KG1 (cell line): ENCODE measurements at regions not wholly inside any gene's neighbourhood (a gene's known extent, or its start where the extent isn't known, plus 50 kb on each side); places are given as distances from the start of the nearest gene placed in this dataset.
"Not testable (repeated sequence)": the region's sequence is repeated elsewhere in the genome, so short reads cannot be mapped to it uniquely, and the experiment has no call there.

Experiments
- DNase-seq: peaks from one replicate; lab custom pipeline; 2025; lab: John Stamatoyannopoulos, UW

- no peak for DNase-seq
These were observed 313.2 kb upstream of the B3GAT1 start for GRCh38 chr11:134725211-134725610.

DNA sequence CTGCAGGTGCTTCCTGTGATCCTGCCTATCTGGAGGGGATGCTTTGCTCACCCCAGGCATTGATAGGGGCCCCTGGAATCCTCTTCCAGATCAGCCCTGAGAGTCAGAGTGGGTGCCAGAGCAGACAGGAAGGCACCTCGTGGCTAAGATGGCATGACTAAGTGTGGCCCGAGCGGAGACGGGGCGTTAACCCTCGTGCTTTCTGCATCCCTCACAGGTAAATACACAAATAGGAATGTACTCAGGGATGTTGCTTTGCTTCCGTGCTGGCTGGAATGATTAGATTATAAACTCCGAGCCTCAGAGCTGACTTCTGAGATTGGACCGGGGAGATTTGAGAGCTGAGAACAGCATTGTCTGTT, 312.7 kb upstream of the B3GAT1 start:
- DNase-seq = no peak

DNA sequence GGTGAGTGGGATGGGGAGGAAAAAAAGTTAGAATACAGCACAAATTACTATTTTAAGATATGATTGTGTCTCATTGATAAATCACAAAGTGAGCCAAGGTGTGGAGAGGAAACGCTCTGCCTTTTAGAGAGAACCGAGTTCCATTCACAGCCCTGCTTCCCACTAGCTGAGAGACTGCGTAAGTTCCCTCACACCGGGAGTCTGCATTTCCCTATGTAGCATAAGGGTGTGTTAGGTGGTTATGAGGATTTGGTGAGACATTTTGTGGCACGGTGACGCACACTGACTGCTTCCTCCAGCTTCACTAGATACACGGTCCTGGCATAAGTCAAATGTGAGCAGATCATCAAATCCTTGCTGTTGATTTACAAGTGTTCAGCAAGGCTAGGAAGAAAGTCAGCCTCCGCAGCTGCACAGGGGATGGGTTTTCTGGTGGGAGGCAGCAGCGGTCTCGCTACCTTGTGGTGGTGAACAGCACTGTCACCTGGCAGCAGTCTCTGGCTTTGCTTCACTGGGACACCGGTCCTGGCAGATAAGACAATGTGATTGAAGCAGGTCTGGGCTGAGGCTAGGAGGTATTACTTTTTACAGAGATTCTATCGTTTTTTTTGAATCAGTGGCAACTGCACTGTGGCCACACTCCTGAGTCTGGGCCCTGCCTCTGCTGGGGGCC, 312.2 kb upstream of the B3GAT1 start:
- DNase-seq = no peak

- not testable (repeated sequence) for DNase-seq
These were observed 308.6 kb upstream of the B3GAT1 start for GRCh38 chr11:134720691-134721070.

DNA sequence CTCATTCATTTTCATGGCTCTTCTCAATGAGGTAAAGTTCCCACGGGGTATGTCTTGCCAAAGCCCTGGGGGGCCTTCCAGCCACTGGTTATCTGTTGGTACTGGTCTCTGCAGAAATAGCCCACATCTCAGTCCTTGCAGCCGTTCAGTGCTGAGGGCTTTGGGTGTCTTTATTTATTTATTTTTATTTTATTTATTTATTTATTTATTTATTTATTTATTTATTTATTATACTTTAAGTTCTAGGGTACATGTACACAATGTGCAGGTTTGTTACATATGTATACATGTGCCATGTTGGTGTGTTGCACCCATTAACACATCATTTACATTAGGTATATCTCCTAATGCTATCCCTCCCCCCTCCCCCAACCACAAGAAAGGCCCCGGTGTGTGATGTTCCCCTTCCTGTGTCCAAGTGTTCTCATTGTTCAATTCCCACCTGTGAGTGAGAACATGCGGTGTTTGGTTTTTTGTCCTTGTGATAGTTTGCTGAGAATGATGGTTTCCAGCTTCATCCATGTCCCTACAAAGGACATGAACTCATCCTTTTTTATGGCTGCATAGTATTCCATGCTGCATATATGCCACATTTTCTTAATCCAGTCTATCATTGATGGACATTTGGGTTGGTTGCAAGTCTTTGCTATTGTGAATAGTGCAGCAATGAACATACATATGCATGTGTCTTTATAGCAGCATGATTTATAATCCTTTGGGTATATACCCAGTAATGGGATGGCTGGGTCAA, 308.1 kb upstream of the B3GAT1 start:
- not testable (repeated sequence) for DNase-seq

DNA sequence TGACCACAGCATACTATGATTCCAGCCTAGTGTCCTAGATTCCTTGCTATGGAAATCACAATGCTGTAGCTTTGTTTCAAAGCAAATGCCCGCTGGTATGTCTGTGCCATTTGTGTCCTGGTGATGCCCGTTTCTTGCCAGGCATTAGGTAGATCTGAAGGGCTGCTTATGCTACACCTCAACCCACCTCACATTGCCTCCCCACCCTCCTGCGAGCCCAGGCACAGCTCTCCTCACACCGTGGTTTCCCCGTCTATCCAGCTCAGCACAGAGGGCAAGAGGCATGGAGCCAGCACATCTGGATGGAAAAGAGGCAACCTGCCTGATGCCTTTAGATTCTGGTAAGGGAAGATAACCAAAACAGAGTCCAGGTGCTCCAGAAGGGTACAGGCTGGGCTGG, 307.4 kb upstream of the B3GAT1 start:
- no peak for DNase-seq

DNA sequence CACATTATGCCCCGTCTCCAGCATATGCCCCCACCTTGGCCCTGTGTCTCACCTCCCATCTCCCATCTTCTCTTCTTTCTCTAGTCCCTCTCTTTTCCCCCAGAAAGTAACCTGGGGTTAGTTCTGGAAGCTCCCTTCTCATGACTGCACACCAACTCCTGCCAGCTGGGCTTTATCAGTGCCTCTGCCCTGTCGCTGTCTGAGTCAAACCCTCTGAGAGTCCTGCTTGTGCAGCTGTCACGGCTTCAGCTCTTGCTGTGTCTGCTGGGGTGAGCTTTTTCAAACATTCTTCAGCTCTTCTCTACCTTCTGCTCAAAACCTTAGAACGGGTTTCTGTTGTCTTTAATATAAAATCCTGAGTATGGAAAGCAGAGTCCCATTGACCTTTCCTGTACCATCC, 304.5 kb upstream of the B3GAT1 start:
- no peak for DNase-seq

GRCh38 chr11:134714021-134714656, 302.1 kb upstream of the B3GAT1 start:
- DNase-seq = no peak

DNA sequence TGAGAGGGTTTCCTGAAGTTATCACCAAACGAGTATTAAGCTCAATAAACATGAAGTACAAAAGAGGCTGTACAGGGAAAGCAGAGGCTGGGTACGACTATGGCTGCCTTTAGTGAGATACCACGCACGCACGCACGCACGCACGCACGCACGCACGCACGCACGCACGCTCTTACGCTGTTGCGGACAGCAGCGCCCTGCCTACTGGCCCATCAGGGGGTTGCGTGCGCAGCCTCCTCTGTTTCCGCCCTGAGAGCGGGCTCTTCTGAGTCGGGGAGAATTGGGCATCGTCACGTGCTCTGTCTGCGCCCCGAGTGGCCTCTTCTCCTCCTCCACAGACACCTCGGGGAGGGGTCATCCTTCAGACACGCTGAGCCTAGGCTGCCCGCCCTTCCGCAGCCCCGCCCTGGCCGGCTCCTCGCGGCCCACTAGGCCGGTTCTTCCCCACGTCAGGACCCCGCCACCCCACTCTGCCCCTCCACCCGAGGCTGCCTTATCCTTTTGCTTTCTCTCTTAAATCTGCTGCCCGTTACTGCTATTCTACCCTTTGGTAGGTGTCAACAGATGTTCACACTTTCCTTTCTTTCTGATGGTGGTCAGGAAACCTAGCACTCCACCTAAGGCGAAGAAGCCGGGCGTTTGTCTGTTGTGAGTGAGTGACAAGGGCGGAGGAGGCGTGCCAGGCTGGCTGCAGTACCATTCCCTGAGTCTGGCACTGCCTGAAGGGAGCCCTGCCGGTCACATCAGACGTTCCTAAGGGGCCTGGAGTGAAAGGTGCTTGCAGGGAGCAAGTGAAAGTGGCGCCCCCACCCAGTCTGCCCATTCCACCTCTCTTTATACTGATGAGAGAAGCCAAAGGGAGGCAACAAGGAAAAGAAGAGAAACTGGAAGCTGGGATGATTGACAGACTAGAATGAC, 300.4 kb upstream of the B3GAT1 start:
- no peak for DNase-seq

DNA sequence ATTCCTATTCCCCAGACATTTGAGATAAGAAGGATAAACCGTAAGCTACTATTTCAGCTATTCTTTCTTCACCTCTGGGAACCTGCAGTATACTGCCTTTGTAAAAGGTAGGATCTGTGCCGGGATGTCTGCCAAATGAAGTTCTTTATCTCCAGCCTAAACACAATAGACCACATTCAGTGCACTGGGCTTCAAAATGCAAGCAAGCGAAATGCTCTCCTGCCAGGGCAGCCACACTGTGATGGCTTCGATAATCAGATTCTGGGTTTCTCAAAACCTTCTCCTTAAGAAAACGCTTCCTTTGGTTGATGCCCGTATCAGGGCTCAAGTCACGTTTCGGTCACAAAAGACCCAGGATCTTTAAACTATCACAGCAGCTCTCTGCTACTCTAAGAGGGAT, 299.5 kb upstream of the B3GAT1 start:
- DNase-seq = no peak

DNA sequence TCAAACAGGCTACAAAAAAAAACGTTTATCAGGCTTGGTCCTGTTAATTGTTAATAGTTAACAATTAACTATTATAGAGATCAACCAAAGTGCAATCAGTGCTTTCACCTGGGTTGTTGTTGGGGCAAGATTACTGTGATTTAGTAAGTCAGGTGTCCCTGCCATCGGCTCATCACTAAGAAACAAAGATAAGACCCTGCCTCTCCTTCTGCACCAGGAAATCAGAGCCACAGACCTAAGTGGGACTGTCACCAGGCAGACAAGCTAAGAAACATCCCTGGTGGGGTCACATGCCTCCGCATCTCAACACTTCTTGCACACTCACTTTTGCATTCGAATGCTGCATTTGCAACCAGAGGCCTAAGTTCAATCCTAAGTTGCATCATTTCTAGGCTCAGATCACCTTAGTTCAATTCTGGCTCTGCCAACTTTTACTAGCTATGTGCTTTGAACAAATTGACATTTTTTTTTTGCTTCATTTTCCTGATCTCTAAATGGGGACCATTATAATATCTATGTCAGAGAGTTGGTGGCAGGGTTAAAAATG, 298.9 kb upstream of the B3GAT1 start:
- DNase-seq = no peak

DNA sequence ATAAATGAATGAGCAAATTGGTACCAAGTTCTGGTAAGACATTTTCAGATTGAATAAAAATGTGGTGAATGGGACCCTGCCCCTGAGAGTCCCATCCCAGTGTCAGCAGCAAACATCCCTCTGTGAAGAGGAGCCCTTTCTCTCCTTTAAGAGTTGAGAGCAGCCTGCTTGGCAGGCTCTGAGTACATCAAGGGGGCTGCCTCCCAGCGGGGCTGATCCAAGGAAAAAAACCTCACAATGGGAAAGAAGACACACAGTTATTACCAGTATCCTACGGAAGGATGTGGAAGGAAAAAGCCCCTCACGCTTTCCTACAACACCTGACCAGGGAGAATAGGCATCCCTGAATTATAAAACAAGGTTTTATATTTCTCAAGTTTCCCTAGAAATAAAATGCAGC, 293.8 kb upstream of the B3GAT1 start:
- DNase-seq = no peak

DNA sequence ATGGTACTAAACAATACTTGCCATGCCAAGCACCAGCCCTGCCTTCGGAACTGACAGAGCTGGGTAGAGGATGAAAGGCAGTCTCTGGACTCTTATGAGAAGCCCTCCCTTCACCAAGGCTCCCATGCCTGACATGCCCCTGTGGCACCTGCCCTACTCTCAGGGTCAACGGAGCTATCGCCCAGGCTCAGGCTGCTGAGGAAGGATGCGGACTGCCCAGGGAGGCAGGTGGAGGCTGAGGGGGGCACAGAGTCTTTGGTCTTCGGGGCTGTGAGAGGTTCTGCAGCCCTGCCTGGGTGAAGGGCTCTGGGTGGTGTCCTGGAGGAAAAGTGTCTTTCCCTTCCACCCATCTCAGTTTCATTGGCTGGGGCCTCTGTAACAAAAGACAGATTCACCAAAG, 290.8 kb upstream of the B3GAT1 start:
- DNase-seq = no peak

GRCh38 chr11:134701564-134702165, 289.6 kb upstream of the B3GAT1 start:
- no peak for DNase-seq

DNA sequence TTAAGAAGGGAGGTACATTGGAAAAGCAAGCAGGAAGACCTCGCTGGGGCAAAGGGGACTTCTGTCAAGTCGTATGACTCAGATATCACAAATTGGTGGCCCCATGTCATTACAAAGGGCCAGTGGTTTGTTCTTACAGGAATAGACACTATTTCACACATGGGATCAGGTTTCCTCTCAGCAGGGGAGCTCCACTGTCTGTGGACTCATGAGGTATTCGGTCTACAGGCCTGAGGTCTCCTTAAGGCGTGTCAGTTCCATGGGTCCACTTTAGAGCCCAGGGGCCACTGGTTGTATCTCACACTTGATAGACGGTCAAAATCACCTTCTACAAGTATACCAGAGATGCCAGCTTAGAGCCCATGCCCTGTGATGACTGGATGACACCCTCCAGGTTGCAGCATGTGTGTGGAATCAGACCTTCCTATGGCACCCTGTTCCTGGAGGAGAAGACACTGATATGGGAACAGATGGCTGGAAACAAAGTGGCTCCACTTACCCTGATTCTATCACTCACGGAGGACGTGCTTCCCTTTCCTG, 288.1 kb upstream of the B3GAT1 start:
- no peak for DNase-seq

DNA sequence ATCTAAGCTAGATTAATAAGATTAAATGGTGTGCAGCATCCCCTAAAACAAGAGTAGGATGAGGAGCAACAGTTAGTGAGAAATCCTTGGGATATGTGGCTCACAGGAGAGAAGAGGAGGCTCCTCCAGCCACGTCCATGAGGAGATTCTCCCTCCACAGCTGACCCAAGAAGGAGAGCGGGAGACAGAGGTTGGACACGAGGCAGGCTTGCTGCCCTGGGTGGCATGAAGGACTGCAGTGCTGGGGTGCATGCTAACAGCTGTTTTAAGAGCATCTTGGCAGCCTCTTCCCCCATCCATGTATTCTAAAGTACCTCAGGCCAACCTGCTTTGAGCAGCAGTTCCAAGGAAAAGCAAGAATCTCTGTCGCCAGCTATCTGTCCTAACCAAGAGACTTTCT, 284.4 kb upstream of the B3GAT1 start:
- no peak for DNase-seq

DNA sequence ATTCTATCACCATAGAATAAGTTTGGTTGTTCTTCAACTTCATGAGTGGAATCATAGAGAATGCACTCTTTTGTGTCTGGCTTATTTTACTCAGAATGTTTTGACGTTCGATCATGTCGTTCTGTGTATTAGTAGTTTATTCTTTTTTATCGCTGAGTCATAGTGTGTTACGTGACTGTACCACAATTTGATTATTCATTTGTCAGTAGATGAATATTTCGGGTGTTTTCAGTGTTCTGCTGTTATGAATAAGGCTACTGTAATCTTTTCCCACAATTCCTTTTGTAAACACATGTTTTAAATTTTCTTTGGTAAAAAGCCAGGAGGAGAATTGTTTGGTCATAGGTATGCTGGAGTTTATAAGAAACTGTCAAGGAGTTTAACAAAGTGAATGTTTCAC, 279.9 kb upstream of the B3GAT1 start:
- DNase-seq = no peak

DNA sequence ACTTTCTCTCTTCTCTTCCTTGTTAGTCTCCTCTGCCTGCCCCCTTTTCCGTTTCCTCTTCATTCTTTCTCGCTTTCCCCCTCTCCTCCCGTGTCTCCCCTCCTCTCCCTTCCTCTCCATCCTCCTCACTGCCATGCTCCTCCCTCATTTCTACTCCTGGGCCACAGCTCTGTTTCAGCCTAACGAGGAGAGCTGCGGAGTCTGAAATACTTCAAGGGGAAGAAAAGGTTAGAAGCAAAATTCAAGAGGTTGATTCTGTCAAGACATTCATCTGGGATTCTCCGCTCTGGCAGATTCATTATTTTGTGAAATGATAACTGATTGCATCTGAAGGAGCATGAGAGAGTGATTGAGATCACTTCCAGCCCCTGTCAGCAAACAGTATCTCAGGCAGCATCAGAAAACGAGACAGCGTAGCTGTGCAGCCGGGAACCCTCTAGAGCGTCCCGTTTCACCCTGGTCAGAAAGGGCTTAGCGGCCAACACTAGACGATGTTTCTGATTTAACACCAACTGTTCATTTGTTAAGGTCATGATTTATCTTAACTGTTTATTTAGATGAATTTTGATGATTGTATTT, 279.3 kb upstream of the B3GAT1 start:
- no peak for DNase-seq

GRCh38 chr11:134689886-134690285, 277.8 kb upstream of the B3GAT1 start:
- no peak for DNase-seq

DNA sequence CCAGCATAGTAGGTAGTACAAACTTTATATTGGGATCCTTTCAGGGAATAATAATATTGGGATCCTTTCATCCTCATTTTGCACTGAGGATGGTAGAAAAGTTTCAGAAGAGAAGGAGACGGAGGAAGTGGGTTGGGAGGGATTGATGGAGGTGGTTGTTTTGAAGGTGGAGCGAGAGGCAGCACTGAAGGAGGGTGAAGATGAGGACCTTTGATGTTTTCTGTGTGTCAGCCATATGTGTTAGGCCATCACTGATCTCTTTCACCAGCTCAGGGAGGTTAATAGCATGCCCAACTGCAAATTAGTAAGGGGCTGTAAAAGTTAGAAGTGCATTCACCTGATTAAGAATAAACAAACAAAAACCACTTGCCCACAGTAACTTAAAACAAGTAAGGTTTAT, 275.5 kb upstream of the B3GAT1 start:
- no peak for DNase-seq

DNA sequence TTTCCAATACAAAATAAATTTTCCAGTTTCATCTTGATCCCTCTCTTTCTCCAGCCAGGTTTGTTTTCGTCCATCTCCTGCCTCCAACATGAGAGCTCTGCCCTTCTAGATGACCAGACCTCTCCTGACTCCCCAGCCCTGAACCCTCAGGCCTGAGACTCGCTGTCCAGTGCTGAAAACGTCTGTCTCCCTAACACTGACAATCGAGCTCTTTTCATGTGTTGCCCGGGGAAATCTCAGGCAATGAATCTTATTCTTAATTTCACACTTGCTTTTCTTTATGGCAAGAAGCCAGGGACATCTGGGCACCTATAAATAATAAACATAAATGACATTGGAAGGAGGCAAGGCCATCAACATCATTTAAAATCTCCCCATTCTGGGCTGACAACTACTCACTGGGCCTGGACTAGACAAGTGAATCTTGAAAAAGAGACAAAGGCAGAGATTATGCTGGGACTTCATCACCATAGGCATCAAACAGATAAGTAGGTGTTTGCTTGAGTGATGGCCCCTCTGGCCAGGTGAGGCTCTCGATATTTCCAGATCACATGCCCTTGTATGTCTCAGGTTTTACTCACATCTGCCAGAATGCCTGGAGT, 274.5 kb upstream of the B3GAT1 start:
- no peak for DNase-seq
